A549 (cell line): ENCODE measurements at regions not wholly inside any gene's neighbourhood (a gene's known extent, or its start where the extent isn't known, plus 50 kb on each side); places are given as distances from the start of the nearest gene placed in this dataset.

Source experiments
- BCL3 ChIP-seq: fragments of >200 bp; sonication (Bioruptor Twin); formaldehyde crosslinking; IDR thresholded peaks from 3 replicates; pipeline ENCODE4 v1.6.1; 2016
- CTCF ChIP-seq: fragments of >200 bp; sonication (Bioruptor Twin); formaldehyde crosslinking; IDR thresholded peaks from 3 replicates; pipeline ENCODE4 v1.5.1; 2016
- KDM5A ChIP-seq: fragments of 200-600 bp; sonication (generic); IDR thresholded peaks from 2 replicates; pipeline ENCODE4 v1.6.1; 2016; ENCODE audit warnings: antibody characterized with exemption, mild to moderate bottlenecking
- MYC ChIP-seq: IDR thresholded peaks from 2 replicates; pipeline ENCODE4 v1.6.1; 2012; ENCODE audit warnings: mild to moderate bottlenecking, inconsistent platforms, low read length, improper control_type of control experiment, borderline replicate concordance
- POLR2A ChIP-seq: IDR thresholded peaks from 2 replicates; pipeline ENCODE4 v1.6.1; 2012; ENCODE audit warnings: mild to moderate bottlenecking, low read length
- TP53 ChIP-seq: fragments of 250-450 bp; sonication (Bioruptor Pico); IDR thresholded peaks from 2 replicates; pipeline ENCODE4 v1.5.0; 2021; ENCODE audit warnings: mild to moderate bottlenecking, moderate library complexity
- USF2 ChIP-seq: fragments of 450-650 bp; IDR thresholded peaks from 2 replicates; pipeline ENCODE4 v1.6.1; 2014; ENCODE audit warnings: antibody characterized with exemption

- no peak for TF ChIP-seq CTCF
- TF ChIP-seq BCL3: no peak
- no peak for TF ChIP-seq MYC
- TF ChIP-seq TP53 (CRISPR knock-in tag): no peak
- no peak for TF ChIP-seq POLR2A
- TF ChIP-seq KDM5A: no peak
- TF ChIP-seq USF2: no peak
These were observed 480.3 kb downstream of the DIRAS2 start for GRCh38 chr9:90162326-90162725.
